ENCODE measurements at regions not wholly inside any gene's neighbourhood (a gene's known extent, or its start where the extent isn't known, plus 50 kb on each side); places are given as distances from the start of the nearest gene placed in this dataset.

DNA sequence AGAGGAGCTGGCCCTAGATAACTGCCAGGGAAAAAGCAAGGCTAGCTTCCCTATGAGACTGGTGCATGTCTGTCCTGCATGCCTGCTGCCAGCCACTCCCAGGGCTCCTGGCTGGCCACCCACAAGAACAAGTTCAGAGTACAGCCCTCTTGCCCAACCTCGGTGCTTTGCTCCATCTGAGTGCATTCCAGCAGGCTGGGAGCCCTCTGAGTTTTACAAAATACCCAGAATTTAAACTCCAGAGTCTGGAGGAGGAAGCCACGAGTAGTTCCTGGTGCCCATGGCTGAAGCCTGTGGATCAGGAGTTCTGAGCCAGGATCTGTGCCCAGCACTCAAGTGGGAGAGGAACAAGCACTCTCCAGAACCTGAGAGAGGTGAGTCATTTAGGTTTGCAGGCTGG is 111.6 kb downstream of the MAGEE2 start:
- Histone ChIP-seq H3K4me3 (replicated peaks; ENCODE audit: low read depth, low read length) (no peak overlapping the region), H3K36me3 (ENCODE audit: control insufficient read depth, insufficient read depth, low read length) (no peaks in the 10 kb centered on the region), H3K27me3 (replicated peaks; ENCODE audit: control insufficient read depth, insufficient read depth, low read length) (no peaks in the 10 kb centered on the region)
- TF ChIP-seq, protein P1, sequence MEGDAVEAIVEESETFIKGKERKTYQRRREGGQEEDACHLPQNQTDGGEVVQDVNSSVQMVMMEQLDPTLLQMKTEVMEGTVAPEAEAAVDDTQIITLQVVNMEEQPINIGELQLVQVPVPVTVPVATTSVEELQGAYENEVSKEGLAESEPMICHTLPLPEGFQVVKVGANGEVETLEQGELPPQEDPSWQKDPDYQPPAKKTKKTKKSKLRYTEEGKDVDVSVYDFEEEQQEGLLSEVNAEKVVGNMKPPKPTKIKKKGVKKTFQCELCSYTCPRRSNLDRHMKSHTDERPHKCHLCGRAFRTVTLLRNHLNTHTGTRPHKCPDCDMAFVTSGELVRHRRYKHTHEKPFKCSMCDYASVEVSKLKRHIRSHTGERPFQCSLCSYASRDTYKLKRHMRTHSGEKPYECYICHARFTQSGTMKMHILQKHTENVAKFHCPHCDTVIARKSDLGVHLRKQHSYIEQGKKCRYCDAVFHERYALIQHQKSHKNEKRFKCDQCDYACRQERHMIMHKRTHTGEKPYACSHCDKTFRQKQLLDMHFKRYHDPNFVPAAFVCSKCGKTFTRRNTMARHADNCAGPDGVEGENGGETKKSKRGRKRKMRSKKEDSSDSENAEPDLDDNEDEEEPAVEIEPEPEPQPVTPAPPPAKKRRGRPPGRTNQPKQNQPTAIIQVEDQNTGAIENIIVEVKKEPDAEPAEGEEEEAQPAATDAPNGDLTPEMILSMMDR (IDR thresholded peaks at IDR 0.05; ENCODE audit: insufficient read depth, low read length, poor library complexity, severe bottlenecking) = no peak
- DNase-seq (ENCODE audit: extremely low read depth, insufficient read length) = no peak

DNA sequence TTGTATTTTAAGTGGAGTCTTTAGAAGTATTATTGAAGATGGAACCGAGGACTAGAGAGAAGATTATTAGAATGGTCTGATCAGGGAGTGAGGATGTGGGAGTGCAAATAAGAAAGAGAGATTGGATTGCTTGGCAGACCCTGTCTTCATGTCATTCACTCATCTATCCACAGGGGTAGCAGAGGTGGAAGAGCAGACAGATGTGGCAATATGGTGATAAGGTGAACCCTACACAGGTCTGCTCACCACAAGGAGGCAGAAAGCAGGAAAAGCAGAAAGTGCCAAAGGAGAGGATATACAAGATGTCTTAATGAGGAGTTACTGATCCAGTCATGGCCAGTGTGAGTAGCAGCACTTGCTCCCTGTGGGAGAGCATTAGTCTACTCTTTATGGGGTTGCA is 129.4 kb downstream of the MAGEE2 start:
- H3K36me3 ChIP-seq (ENCODE audit: control insufficient read depth, insufficient read depth, low read length) = no peaks in the 10 kb centered on the region
- DNase-seq (ENCODE audit: extremely low read depth, insufficient read length) = no peak
- no peak overlapping the region for H3K4me3 ChIP-seq (replicated peaks; ENCODE audit: low read depth, low read length)
- TF ChIP-seq, protein P1 (IDR thresholded peaks at IDR 0.05; ENCODE audit: insufficient read depth, low read length, poor library complexity, severe bottlenecking) = no peak
- no peaks in the 10 kb centered on the region for H3K27me3 ChIP-seq (replicated peaks; ENCODE audit: control insufficient read depth, insufficient read depth, low read length)

GRCh38 chrX:75649829-75650228 is 127.0 kb upstream of the ZDHHC15 start:
- H3K27me3 ChIP-seq (replicated peaks; ENCODE audit: control insufficient read depth, insufficient read depth, low read length) = no peaks in the 10 kb centered on the region
- TF ChIP-seq, protein P1 (IDR thresholded peaks at IDR 0.05; ENCODE audit: insufficient read depth, low read length, poor library complexity, severe bottlenecking) = no peak
- no peak overlapping the region for H3K4me3 ChIP-seq (replicated peaks; ENCODE audit: low read depth, low read length)
- DNase-seq (ENCODE audit: extremely low read depth, insufficient read length) = no peak
- no peaks in the 10 kb centered on the region for H3K36me3 ChIP-seq (ENCODE audit: control insufficient read depth, insufficient read depth, low read length)

GRCh38 chrX:75648803-75649588 is 126.2 kb upstream of the ZDHHC15 start:
- H3K36me3 ChIP-seq (ENCODE audit: control insufficient read depth, insufficient read depth, low read length) = no peaks in the 10 kb centered on the region
- DNase-seq (ENCODE audit: extremely low read depth, insufficient read length) = no peak
- H3K4me3 ChIP-seq (replicated peaks; ENCODE audit: low read depth, low read length) = no peak overlapping the region
- TF ChIP-seq, protein P1 (IDR thresholded peaks at IDR 0.05; ENCODE audit: insufficient read depth, low read length, poor library complexity, severe bottlenecking) = no peak
- H3K27me3 ChIP-seq (replicated peaks; ENCODE audit: control insufficient read depth, insufficient read depth, low read length) = no peaks in the 10 kb centered on the region

GRCh38 chrX:75642811-75643361 is 120.0 kb upstream of the ZDHHC15 start:
- Histone ChIP-seq H3K27me3 (replicated peaks; ENCODE audit: control insufficient read depth, insufficient read depth, low read length) (no peaks in the 10 kb centered on the region), H3K4me3 (replicated peaks; ENCODE audit: low read depth, low read length) (no peak overlapping the region), H3K36me3 (ENCODE audit: control insufficient read depth, insufficient read depth, low read length) (no peaks in the 10 kb centered on the region)
- TF ChIP-seq, protein P1 (IDR thresholded peaks at IDR 0.05; ENCODE audit: insufficient read depth, low read length, poor library complexity, severe bottlenecking) = no peak
- DNase-seq (ENCODE audit: extremely low read depth, insufficient read length) = no peak

Measured in GM06990 (cell line).